ENCODE measurements at regions not wholly inside any gene's neighbourhood (a gene's known extent, or its start where the extent isn't known, plus 50 kb on each side); places are given as distances from the start of the nearest gene placed in this dataset.

DNA sequence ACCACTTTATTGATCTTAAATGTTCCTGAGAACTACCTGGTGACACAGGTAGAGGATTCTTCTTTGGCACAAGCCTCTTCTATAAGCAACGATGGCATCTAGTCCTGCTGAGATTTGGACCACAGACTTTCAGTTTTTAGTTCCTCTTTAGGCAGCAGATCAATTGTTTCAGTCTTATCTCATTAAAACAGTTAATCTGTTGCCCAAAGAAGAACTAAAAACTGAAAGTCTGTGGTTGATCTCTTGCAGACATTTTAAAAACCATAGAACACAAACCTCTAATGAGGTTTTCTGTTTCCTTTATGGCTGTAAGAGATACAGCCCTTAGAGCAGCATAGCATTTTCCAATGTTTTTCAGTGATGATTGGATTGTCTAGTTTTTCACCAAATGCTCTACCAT is 480.9 kb downstream of the MTRR start:
- H3K4me1 ChIP-seq (ENCODE audit: control insufficient read depth in 1 of 2, low read depth in 2 of 2): no peaks in the 10 kb centered on the region
- TF ChIP-seq CTCF (IDR thresholded peaks at IDR 0.05): no peak
- H3K36me3 ChIP-seq: no peaks in the 10 kb centered on the region
- no peak overlapping the region for H3K27ac ChIP-seq
- H3K9me3 ChIP-seq: no peaks in the 10 kb centered on the region
- no peak for ATAC-seq (ENCODE audit: insufficient number of reproducible peaks, low FRiP score, low read depth)
- no peaks in the 10 kb centered on the region for H3K27me3 ChIP-seq (replicated peaks; ENCODE audit: insufficient read depth)
- no peak for DNase-seq (ENCODE audit: low spot score)
- no peak overlapping the region for H3K4me3 ChIP-seq

- ATAC-seq (ENCODE audit: insufficient number of reproducible peaks, low FRiP score, low read depth) (no peak), DNase-seq (ENCODE audit: low spot score) (no peak)
- H3K4me3 ChIP-seq: no peak overlapping the region
- no peak overlapping the region for H3K27ac ChIP-seq
- TF ChIP-seq CTCF (IDR thresholded peaks at IDR 0.05): no peak
- H3K27me3 ChIP-seq (replicated peaks; ENCODE audit: insufficient read depth): no peaks in the 10 kb centered on the region
- H3K4me1 ChIP-seq (ENCODE audit: control insufficient read depth in 1 of 2, low read depth in 2 of 2): no peaks in the 10 kb centered on the region
- H3K9me3 ChIP-seq: no peaks in the 10 kb centered on the region
- no peaks in the 10 kb centered on the region for H3K36me3 ChIP-seq
These were observed 481.8 kb downstream of the MTRR start for GRCh38 chr5:8350644-8351339.

DNA sequence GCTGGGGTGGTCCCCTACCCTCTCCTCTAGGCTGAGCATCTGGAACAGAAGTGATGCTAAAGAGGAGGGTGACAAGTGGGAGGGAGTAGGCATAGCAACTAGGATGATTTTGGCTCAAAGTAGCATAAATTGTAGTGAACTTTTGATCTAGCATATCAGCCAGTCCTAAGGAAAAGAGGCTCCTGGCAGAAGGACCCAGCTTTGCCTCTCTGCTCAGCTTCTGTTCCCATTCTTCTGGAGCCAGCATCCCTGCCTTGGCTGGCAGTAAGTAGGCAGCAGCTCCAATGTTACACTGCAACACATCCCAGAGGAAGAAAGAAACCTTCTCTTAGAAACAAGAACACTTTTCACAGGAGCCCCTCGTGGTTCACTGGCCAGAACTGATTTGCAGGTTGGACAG is 487.0 kb downstream of the MTRR start:
- Histone ChIP-seq H3K4me1 (ENCODE audit: control insufficient read depth in 1 of 2, low read depth in 2 of 2) (no peaks in the 10 kb centered on the region), H3K9me3 (no peaks in the 10 kb centered on the region), H3K36me3 (no peaks in the 10 kb centered on the region), H3K27me3 (replicated peaks; ENCODE audit: insufficient read depth) (no peaks in the 10 kb centered on the region), H3K4me3 (no peak overlapping the region), H3K27ac (no peak overlapping the region)
- DNase-seq (ENCODE audit: low spot score) (no peak), ATAC-seq (ENCODE audit: insufficient number of reproducible peaks, low FRiP score, low read depth) (no peak)
- no peak for TF ChIP-seq CTCF (IDR thresholded peaks at IDR 0.05)

DNA sequence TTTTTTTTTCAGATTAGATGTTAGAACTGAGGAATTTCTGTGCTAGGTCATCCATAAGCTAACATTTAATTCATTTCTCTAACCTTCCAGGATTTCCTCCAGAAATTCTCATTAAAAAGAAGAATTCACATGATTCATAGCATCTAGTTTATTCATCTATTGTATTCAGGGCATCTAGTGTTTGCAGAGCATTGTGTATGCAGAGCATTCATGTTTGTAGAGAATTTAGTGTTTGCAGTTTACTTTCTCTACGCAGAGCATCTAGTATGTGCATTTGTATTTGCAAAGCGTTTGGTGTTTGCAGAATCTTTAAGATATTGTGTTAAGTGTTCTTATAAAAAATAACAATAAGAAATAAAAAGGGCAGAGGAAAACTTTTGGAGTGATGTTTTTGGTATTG is 491.1 kb downstream of the MTRR start:
- Histone ChIP-seq H3K27me3 (replicated peaks; ENCODE audit: insufficient read depth) (no peaks in the 10 kb centered on the region), H3K4me3 (no peak overlapping the region), H3K9me3 (no peaks in the 10 kb centered on the region), H3K27ac (no peak overlapping the region), H3K4me1 (ENCODE audit: control insufficient read depth in 1 of 2, low read depth in 2 of 2) (no peaks in the 10 kb centered on the region), H3K36me3 (no peaks in the 10 kb centered on the region)
- DNase-seq (ENCODE audit: low spot score) (no peak), ATAC-seq (ENCODE audit: insufficient number of reproducible peaks, low FRiP score, low read depth) (no peak)
- no peak for TF ChIP-seq CTCF (IDR thresholded peaks at IDR 0.05)

- DNase-seq (ENCODE audit: low spot score): no peak
- Histone ChIP-seq H3K4me3 (no peak overlapping the region), H3K4me1 (ENCODE audit: control insufficient read depth in 1 of 2, low read depth in 2 of 2) (no peaks in the 10 kb centered on the region), H3K27me3 (replicated peaks; ENCODE audit: insufficient read depth) (no peaks in the 10 kb centered on the region), H3K27ac (no peak overlapping the region), H3K9me3 (no peaks in the 10 kb centered on the region), H3K36me3 (no peaks in the 10 kb centered on the region)
- ATAC-seq (ENCODE audit: insufficient number of reproducible peaks, low FRiP score, low read depth): no peak
- TF ChIP-seq CTCF (IDR thresholded peaks at IDR 0.05): no peak
These were observed 493.5 kb downstream of the MTRR start for GRCh38 chr5:8362495-8362894.

Data from thoracic aorta (tissue), 2 donors.